Activated T-helper 1 cell treated with anti-CD3 and anti-CD28 coated beads, Interleukin-2, amount 50 U/mL, for 16 hours (primary cell): ENCODE measurements at regions not wholly inside any gene's neighbourhood (a gene's known extent, or its start where the extent isn't known, plus 50 kb on each side); places are given as distances from the start of the nearest gene placed in this dataset.

ENCODE experiments used
- DNase-seq, 2 donors: peaks; one replicate each; pipeline ENCODE4 v3.0.0-alpha.2; 2020; ENCODE audit warnings: low read depth in 1 of 2, low spot score in 1 of 2

- DNase-seq = no peak
Observed at GRCh38 chr15:59835776-59836175, 146.7 kb upstream of the BNIP2 start.

GRCh38 chr15:59834528-59834927, 145.4 kb upstream of the BNIP2 start:
- no peak for DNase-seq

DNA sequence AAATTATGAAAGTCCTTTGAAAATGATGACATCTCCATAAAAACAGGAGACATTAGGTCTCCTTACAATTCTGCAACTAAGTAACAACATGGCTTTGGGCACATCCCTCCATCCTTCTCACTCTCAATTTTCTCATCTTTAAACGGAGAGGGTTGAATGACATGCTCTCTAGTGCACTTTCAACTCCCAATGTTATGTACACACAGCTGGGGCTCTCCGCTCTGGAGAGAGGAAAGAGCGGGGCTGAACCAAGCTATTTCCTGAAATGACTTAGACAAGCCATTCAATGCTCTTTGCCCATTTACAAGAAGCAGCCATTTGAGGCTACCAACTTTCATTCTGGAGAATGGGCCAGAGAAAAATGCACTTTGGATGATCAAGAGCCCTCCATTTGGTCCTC, 144.2 kb upstream of the BNIP2 start:
- DNase-seq = no peak

DNA sequence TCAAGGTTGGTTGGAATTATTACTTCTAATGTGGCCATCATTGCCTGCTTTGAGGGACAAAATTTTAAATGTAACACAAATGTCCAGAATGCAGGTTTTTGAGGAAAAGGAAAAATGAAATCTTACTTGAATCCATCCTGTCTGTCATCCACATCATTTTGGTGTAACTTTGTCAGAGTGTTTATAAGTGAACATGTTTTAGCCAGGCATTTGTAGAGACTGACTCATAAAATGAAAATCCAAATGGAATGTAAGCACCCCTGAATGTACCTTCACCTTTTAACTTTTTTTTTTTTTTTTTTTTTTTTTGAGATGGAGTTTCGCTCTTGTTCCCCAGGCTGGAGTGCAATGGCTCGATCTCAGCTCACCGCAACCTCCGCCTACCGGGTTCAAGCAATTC, 141.8 kb upstream of the BNIP2 start:
- DNase-seq = no peak

DNA sequence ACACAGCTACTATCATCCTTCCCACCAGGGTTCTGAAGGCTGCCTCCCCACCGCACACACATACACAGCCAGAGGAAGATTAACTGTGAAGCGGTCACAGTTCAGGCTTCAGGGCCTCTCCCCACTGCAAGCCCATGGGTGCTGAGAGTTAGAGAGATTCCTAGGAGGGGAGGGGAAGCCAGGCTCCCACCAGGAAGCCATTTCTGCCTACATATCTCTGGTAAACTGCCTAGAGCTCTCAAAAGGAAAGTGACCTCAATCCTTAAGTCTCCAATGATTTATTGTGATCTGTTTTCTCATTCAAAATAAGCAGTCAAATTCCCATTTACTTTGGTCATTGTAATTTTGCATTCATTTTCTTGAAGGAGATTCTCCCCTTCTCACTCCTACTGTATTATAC, 141.0 kb upstream of the BNIP2 start:
- DNase-seq = no peak

DNA sequence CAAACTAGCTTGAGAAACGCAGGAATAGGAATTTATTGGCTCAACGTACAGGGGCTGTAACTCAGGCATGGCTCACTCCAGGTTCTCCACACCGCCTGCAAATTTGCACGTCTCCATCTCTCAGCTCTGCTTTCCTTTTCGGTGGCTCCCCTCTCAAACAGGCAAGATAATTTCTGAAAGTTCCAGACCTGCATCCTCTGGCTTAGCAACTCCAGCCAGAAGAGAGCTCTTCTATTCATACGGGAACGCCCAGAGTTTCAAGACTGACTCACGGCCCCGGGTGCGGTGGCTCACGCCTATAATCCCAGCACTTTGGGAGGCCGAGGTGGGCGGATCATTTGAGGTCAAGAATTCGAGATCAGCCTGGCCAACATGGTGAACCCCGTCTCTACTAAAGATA, 139.7 kb upstream of the BNIP2 start:
- no peak for DNase-seq

- no peak for DNase-seq
Observed at GRCh38 chr15:59828263-59828662, 139.1 kb upstream of the BNIP2 start.

GRCh38 chr15:59825901-59826300, 136.8 kb upstream of the BNIP2 start:
- no peak for DNase-seq

DNA sequence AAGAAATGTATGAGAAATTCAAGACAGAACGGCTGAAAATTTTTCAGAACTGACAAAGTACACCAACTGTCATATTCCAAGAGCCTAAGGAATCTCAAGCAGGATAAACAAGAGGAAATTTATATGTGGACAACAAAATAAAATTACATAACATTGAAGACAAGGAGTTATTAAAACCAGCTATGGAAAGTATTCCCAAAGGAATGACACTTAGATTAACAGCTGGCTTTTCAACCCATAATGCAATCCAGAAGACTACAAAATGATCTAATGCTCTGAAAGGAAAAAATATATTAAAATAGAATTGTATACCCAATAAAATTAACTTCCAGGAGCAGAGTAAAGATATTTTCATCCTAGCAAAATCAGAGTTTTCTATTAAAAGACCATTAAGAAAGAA, 132.2 kb upstream of the BNIP2 start:
- no peak for DNase-seq

DNA sequence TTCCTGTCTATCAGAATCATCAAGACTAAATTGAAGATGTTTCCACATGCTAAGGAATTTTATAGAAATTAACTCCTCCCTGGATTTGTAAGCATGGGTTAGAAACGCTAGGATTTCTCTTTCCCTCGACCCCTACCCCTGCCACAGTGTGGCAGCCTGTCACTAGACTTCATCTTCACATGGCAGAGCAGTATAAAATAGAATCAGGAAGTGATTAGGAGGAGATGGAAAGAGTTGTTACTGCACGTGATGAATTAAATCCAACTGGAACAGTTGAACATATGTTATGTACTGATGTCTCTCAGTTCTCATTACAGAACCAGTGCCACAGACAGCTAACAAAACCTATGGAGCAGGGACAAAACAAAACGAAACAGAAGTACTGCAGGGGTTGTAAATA, 130.0 kb upstream of the BNIP2 start:
- DNase-seq = no peak

GRCh38 chr15:59818336-59818735, 129.2 kb upstream of the BNIP2 start:
- no peak for DNase-seq

DNA sequence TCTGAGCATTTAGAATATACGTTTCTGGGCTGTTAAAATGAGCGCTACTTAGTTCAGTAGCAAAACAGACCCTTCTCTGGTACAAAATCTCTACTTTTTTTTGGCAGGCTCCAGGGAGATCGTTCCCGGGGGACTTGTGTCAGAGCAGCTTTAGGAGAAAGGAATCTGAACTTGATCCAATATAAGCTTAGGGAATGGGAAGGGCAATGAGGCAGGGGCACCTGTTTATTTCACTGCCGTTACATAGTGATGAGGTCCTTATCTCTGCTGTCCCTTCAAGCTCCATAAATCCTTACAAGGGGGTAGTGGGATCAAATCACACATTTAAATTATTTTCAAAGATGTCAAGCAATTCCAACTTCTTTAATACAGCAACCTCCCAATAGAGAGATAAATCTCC, 128.7 kb upstream of the BNIP2 start:
- no peak for DNase-seq

- no peak for DNase-seq
Observed at GRCh38 chr15:59817053-59817452, 127.9 kb upstream of the BNIP2 start.

GRCh38 chr15:59814409-59814808, 125.3 kb upstream of the BNIP2 start:
- DNase-seq = no peak

GRCh38 chr15:59812889-59813288, 123.8 kb upstream of the BNIP2 start:
- no peak for DNase-seq

DNA sequence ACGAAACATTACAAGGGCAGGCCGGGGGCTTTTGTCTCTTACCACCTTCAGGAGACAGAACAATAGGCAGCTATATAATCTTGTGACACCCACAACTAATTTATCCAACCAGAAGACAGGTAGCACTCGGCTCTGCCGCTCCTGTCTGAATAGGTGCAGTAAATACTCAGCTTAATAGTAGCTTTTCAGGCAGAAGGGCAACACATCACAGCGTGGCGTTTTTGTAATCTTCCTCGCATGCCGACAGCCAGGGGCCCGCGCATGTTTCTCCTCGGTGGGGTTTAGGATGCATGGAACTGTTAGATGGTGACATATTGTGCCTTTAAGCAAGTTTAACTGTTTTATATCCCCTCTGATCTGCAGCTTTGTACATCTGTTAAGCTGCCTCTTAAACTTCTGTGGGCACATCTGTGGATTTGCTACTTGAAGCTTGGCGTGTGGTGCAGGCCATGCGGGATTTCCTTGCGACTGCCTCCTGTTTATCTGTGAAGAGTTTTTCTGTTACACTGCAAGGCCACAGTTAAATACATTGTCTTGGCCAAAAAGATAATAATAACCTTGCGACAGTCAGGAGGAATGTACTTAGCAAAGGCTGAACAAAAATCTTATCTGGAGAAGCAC, 123.2 kb upstream of the BNIP2 start:
- DNase-seq = no peak

DNA sequence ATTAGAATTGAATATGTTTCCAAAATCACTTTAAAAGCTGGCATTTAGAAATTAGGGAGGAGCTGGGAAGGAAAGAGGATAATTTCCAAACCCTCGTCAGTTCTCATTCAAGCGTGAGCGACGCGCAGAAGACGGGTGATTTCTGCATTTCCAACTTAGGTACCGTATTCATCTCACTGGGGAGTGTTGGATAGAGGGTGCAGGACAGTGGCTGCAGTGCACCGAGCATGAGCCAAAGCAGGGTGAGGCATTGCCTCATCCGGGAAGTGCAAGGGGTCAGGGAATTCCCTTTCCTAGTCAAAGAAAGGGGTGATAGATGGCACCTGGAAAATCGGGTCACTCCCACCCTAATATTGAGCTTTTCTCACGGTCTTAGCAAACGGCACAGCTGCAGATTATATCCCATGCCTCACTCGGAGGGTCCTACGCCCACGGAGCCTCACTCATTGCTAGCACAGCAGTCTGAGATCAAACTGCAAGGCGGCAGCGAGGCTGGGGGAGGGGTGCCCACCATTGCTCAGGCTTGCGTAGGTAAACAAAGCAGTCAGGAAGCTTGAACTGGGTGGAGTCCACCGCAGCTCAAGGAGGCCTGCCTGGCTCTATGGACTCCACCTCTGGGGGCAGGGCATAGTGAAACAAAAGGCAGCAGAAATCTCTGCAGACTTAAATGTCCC, 114.3 kb upstream of the BNIP2 start:
- DNase-seq = peak; percentile 36 to 52

DNA sequence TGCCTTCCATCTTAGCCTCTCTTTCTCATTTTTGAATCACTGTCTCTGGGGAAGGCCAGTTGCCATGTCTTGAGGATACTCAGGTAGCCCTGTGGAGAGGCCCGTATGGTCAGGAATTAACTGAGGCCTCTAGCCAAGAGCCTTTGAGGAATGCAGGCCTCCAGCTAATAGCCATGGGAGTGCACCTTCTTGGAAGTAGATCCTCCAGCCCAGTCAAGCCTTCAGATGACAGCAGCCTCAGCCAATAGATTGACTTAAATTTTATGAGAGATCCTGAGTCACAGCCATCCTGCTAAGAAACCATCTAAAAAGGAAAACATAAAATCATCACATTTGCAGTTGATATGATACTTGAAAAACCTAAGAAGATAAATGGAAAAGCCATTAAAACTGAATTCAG, 112.5 kb upstream of the BNIP2 start:
- no peak for DNase-seq

DNA sequence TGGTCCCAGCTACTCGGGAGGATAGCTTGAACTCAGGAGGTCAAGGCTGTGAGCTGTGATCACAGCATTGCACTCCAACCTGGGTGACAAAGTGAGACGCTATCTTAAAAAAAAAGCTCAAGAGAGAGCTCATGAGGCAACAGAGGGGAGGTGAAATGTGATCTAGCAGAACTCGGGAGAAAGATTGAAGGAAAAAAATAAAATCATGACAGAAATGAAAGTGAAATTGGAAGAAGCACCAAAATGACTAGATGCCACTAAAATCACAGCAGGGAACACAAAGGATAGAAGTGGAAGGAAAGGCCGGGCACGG, 109.4 kb upstream of the BNIP2 start:
- DNase-seq = no peak

GRCh38 chr15:59797756-59798604, 108.9 kb upstream of the BNIP2 start:
- no peak for DNase-seq

DNA sequence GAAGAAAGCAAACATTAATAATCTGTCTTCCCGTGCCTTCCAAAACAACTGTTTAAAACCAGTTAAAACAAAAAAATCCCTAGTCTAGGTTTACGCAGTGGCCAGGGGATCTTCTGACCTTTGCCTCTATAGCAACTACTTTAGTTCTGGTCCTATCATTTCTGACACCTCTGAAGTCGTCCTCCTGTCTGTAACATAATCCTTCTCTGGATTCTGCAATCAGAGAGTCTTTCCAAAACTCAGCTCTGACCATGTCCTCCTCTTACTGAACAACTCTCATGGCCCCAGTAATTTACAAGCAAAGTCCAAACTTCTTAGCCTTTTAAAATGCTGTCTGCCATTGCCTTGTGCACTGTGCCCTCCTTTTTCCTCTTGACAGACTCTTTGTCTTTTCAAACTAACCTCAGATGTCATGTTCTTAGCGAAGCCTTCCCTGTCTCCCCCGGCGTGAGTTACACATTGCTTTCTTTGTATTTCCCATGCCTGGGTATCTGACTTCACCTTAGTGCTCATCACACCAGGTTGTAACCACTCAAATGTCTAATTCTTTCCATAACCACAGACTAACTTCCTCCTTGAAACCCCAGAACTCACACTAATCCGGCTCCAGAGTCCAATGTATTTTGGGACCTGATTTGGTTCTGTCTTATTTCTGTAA, 105.2 kb upstream of the BNIP2 start:
- DNase-seq = no peak

- no peak for DNase-seq
Observed at GRCh38 chr15:59792359-59792758, 103.2 kb upstream of the BNIP2 start.
